GM12873 (cell line): ENCODE measurements at regions not wholly inside any gene's neighbourhood (a gene's known extent, or its start where the extent isn't known, plus 50 kb on each side); places are given as distances from the start of the nearest gene placed in this dataset.

Source experiments
- TF ChIP-seq, protein P1 (sequence below): IDR thresholded peaks from 2 replicates; pipeline ENCODE4 v1.5.1; 2012; ENCODE audit warnings: low read depth, mild to moderate bottlenecking, moderate library complexity, low read length, control low read depth; ENCODE audit not compliant: insufficient read depth; ENCODE audit errors: missing control alignments

DNA sequence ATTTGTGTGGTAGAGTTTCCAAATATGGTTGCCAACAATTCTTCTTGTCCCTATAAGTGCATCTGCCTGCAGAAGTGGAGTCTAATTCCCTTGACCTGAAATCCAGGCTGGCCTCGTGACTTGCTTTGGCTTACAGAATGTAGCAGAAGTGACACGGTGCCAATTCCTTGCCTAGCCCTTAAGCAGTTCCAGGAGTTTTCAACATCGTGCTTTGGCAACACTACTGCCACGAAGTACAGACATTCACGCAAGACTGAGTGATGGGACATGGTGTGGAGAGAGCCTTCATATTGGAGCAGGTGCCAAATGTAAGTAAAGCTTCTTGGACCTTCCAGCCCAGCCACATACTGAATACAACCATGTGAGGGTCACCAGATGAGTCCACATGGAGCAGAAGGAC is 92.9 kb upstream of the NEK6 start:
- TF ChIP-seq, protein P1, sequence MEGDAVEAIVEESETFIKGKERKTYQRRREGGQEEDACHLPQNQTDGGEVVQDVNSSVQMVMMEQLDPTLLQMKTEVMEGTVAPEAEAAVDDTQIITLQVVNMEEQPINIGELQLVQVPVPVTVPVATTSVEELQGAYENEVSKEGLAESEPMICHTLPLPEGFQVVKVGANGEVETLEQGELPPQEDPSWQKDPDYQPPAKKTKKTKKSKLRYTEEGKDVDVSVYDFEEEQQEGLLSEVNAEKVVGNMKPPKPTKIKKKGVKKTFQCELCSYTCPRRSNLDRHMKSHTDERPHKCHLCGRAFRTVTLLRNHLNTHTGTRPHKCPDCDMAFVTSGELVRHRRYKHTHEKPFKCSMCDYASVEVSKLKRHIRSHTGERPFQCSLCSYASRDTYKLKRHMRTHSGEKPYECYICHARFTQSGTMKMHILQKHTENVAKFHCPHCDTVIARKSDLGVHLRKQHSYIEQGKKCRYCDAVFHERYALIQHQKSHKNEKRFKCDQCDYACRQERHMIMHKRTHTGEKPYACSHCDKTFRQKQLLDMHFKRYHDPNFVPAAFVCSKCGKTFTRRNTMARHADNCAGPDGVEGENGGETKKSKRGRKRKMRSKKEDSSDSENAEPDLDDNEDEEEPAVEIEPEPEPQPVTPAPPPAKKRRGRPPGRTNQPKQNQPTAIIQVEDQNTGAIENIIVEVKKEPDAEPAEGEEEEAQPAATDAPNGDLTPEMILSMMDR: no peak

DNA sequence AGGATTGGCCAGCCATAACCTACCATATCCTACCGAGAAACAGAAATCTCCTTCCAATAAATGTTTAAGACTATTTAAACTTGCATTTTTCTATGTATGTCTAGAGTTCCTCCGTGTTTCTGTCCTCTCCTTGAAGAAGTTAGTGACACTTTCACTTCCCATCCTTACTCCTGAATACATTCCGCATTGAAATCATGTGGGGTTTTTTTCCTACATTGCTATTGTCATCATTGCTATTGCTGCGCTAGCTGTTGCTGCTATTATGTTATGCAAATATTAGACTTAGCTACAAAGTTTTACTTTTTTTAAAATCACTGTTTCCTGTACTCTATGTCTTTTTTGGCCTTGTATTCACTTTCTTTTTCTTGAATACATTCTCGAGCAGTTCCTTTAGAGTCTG is 83.3 kb upstream of the NEK6 start:
- TF ChIP-seq, protein P1: no peak

DNA sequence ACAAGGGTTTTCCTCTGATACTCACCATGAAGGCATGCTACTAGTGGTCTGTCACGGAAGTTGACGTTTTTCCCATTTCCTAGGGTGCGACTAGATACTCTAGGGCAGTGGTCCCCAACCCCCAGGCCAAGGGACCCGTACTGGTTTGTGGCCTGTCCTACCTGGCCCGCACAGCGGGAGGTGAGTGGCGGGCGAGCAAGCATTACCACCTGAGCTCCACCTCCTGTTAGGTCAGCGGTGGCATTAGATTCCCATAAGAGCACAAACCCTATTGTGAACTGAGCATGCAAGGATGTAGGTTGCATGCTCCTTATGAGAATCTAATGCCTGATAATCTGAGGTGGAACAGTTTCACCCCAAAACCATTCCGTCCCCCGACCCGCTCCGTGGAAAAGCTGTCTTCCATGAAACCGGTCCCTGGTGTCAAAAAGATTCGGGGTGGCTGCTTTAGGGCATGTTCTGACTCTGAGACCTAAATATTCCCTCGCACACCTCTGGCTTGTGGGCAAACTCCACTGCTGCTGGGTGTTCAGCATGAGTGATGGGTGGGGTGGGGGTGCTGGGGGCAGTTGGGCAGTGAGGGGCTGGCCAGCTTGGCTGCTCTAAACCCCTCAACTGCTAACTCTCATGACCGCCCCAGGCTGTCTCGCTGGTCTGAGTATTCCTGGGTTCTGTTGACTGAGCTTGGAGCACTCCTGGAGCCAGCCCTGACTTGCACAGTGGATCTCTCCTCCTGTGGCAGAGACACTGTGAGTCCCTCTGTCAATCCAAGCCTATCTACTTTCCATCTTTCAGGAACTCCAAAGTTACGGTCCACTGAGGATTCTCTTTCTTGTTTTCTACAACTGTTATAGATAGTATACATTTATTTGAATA is 78.3 kb upstream of the NEK6 start:
- TF ChIP-seq, protein P1: no peak

DNA sequence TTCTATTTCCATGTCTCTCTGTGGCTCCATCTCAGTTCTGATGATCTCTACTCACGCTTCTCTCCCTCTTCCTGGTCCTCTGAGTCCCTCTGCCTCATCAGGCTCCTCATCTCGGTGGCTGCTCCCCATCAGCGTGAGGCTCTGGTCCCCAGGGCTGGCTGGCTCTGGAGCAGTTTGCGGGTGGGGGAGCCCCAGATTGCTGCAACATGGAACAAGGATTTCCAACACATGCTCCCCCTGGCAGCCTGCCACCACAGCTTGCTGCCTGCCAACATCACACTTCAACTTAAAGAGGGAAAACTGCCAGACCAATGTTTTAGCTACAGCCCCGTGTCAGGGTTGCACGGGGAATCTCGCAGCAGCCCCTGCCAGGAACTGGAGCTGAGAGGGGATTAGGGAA is 77.2 kb upstream of the NEK6 start:
- TF ChIP-seq, protein P1: no peak

DNA sequence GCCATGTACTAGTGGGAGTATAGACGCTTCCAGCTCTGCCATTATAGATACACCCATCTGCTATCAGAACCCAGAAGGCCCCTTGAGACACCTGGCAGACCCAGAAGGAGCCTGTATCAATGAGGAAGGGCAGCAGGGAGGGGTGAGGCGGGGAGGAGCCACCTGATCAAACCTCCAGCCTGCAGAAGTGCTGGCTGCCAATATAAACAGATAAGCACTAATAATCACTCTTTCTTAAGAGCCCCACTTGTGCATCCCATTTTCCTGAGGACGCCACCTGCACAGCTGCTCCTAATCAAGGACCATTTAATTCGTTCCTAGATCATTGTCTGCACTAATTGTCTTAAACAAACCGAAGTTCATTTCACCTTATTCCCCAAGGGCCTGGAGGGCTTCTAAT is 75.0 kb upstream of the NEK6 start:
- TF ChIP-seq, protein P1: no peak

DNA sequence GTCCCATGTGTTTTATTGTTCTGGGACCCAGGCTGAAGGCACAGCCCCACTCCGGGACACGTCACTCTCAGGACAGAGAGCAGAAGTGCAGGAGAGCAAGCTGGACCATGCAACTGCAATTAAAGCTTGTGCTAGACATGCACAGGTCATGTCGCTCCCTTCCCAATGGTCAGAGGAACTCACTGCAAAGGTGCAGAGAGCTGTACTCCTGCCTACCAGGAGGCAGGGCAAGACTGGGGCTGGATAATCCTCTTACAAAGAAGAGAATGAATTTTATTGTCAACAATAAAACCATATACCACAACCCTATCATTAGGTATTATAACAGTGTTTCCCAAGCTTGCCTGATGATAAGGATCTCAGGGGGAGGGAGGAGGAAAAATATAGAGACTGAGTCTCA is 74.0 kb upstream of the NEK6 start:
- TF ChIP-seq, protein P1: no peak

DNA sequence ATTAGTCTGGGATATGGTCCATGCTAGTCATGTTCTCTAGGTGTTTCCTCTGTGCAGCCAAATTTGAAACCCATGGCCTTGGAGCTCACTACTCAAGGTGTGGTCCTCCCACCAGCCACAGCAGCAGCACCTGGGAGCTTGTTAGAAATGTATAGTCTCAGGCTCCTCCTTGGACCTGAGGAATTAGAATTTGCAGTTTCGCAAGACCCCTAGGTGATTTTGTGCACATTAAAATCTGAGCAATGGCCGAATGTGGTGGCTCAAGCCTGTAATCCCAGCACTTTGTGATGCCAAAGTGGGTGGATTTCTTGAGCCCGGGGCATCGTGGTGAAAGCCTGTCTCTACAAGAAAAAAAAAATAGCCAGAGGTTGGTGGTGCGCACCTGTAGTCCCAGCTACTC is 72.3 kb upstream of the NEK6 start:
- TF ChIP-seq, protein P1: no peak

DNA sequence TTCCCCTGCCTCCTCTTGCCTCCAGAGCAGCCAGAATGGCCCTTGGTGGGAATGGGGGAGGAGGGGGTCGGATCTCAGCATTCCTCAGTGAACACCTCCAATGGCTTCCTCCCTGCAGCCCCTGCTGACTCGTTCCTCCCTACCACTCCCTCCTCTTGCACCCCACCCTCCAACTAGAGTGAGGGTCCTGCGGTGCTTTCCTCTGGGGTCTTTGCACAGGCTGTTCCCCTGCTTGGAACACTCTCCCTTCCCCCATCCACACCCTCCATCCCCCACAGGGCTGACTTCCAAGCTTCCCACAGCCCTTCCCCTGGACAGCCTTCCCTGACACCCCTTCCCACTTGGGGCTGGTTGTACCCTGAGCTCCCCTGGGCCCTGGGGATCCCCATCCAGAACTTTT is 70.4 kb upstream of the NEK6 start:
- TF ChIP-seq, protein P1: no peak
